ENCODE measurements at regions not wholly inside any gene's neighbourhood (a gene's known extent, or its start where the extent isn't known, plus 50 kb on each side); places are given as distances from the start of the nearest gene placed in this dataset.

DNA sequence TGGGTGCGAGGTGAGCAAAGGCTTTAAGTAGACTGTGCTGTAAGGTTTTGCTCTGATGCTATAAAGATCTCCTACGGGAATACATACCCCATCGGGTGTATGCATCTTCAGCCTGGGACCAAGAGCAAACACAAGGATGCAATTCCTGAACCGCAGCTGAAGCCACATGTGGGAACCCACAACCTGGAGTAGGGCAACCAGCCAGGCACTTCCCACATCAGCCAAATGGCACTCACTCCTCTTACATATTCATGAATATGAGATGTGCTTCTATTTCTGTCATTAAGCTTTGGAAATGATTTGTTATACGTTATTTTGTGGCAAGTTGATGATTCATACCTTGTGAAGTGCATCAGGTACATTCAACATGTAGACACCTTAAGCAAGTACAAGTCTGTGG is 619.2 kb downstream of the C6orf118 start:
- no peak for TF ChIP-seq NFRKB (IDR thresholded peaks at IDR 0.05)
- no peak for TF ChIP-seq BHLHE40 (IDR thresholded peaks at IDR 0.05; ENCODE audit: borderline replicate concordance)
- TF ChIP-seq SUZ12 (IDR thresholded peaks at IDR 0.05), result no peak
- TF ChIP-seq FOXM1 (IDR thresholded peaks at IDR 0.05; ENCODE audit: borderline replicate concordance), result no peak
- no peak for TF ChIP-seq SP1 (IDR thresholded peaks at IDR 0.05)
- no peak for TF ChIP-seq FOXK2 (IDR thresholded peaks at IDR 0.05)
- no peak for TF ChIP-seq ELF4 (IDR thresholded peaks at IDR 0.05)
- no peak for TF ChIP-seq PKNOX1 (IDR thresholded peaks at IDR 0.05)
- no peak for TF ChIP-seq CTBP1 (IDR thresholded peaks at IDR 0.05; ENCODE audit: borderline replicate concordance)
- TF ChIP-seq ZNF384 (IDR thresholded peaks at IDR 0.05), result no peak
- TF ChIP-seq LEF1 (IDR thresholded peaks at IDR 0.05; ENCODE audit: borderline replicate concordance), result no peak
- no peak for TF ChIP-seq FOXA1 (IDR thresholded peaks at IDR 0.05)

All from HEK293T (cell line).